Rectal smooth muscle tissue (tissue), 1 donor: ENCODE measurements at regions not wholly inside any gene's neighbourhood (a gene's known extent, or its start where the extent isn't known, plus 50 kb on each side); places are given as distances from the start of the nearest gene placed in this dataset.

Experiments used
- H3K27ac ChIP-seq: one replicate; pipeline ENCODE4 v1.7.0; 2013; ENCODE audit warnings: low read depth, low read length, inconsistent platforms
- H3K27me3 ChIP-seq: one replicate; pipeline ENCODE4 v1.7.0; 2013; ENCODE audit warnings: low read length; ENCODE audit not compliant: control insufficient read depth, insufficient read depth
- H3K36me3 ChIP-seq: one replicate; pipeline ENCODE4 v1.7.0; 2013; ENCODE audit warnings: low read length; ENCODE audit not compliant: control insufficient read depth, insufficient read depth
- H3K4me1 ChIP-seq: one replicate; pipeline ENCODE4 v1.7.0; 2013; ENCODE audit warnings: low read length; ENCODE audit not compliant: control insufficient read depth, insufficient read depth
- H3K4me3 ChIP-seq: one replicate; pipeline ENCODE4 v1.7.0; 2013; ENCODE audit warnings: low read length
- H3K9ac ChIP-seq: one replicate; pipeline ENCODE4 v1.7.0; 2013; ENCODE audit warnings: low read length

DNA sequence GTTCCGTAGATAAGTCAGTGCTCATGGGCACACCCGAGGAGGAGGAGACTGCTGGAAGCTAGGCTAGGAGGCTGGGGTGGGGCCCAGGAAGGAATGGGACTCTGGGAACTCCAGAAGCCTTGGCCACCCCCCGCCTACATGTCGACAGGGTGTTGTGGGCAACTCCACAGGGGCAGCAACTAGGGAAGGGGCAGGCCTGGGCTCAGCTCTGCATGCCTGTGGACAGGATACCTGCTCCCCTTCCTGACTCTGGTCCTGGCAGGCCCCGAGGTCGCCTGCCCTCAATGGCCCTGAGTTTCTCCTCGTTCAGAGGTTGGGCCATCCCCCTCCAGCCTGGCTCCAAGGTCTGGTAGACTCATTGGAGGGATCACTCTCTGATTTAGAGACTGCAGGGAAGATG lies 138.9 kb upstream of the LINGO1 start:
- H3K9ac ChIP-seq, result no peak overlapping the region
- peaks cover 7% of the 10 kb centered on the region for H3K27me3 ChIP-seq
- H3K36me3 ChIP-seq, result no peaks in the 10 kb centered on the region
- no peaks in the 10 kb centered on the region for H3K4me1 ChIP-seq
- no peak overlapping the region for H3K4me3 ChIP-seq
- H3K27ac ChIP-seq, result no peak overlapping the region

DNA sequence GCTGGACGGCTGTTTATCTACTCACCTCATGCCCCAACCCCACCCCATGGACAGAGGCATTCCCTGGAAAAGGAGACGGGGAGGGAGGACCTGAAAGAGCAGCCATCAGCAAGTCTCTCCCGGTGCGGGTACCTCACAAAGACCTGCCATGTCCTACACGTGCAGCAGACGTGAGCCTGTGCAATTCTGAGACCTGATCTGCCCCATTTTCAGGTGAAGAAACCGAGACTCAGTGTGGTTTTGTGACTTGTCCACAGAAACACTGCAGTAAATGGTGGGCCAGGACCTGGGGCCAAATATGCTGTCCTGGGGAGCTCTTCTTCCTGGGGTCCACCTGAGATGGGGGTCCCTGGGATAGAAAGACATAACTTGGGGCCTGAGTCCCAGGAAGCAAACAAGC lies 137.0 kb upstream of the LINGO1 start:
- no peak overlapping the region for H3K9ac ChIP-seq
- H3K4me1 ChIP-seq, result no peaks in the 10 kb centered on the region
- no peak overlapping the region for H3K27ac ChIP-seq
- peaks cover 7% of the 10 kb centered on the region for H3K27me3 ChIP-seq
- no peak overlapping the region for H3K4me3 ChIP-seq
- H3K36me3 ChIP-seq, result no peaks in the 10 kb centered on the region

DNA sequence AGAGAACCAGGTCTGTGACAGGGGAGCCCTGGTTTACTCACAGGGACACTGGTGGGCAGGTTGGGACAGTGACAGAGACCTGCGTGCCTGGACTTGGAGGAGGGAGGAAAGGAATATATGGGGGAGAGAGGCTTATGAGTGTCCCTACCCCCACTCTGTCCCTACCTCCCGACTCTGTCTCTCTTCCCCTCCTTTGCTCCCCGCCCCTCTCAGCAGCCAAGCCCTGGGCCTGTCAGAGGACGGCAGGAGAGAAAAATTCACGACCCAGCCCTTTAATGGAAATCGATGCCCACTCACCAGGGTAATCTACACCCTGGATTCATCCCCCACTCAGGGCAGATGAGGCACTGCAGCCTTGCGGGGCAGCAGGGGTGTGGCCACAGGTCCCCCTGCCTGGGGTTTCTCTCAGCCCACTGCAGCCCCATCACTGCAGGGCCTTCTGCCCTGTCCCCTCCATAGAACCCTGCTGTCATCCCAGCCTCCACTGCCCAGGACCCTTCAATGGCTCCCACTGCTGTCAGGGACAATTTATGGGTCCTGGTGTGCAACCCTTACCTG lies 135.9 kb upstream of the LINGO1 start:
- Histone ChIP-seq H3K27me3 (peaks cover 7% of the 10 kb centered on the region), H3K9ac (no peak overlapping the region), H3K27ac (no peak overlapping the region)

GRCh38 chr15:77768107-77768506 lies 135.4 kb upstream of the LINGO1 start:
- Histone ChIP-seq H3K4me3 (no peak overlapping the region), H3K4me1 (no peaks in the 10 kb centered on the region), H3K9ac (no peak overlapping the region), H3K27me3 (peaks cover 7% of the 10 kb centered on the region), H3K36me3 (no peaks in the 10 kb centered on the region), H3K27ac (no peak overlapping the region)

More for the DNA sequence above, 135.9 kb upstream of the LINGO1 start:
- Histone ChIP-seq H3K4me1 (no peaks in the 10 kb centered on the region), H3K4me3 (no peak overlapping the region), H3K36me3 (no peaks in the 10 kb centered on the region)

GRCh38 chr15:77764095-77764494 lies 131.4 kb upstream of the LINGO1 start:
- Histone ChIP-seq H3K4me1 (no peaks in the 10 kb centered on the region), H3K27me3 (peaks cover 3% of the 10 kb centered on the region)

DNA sequence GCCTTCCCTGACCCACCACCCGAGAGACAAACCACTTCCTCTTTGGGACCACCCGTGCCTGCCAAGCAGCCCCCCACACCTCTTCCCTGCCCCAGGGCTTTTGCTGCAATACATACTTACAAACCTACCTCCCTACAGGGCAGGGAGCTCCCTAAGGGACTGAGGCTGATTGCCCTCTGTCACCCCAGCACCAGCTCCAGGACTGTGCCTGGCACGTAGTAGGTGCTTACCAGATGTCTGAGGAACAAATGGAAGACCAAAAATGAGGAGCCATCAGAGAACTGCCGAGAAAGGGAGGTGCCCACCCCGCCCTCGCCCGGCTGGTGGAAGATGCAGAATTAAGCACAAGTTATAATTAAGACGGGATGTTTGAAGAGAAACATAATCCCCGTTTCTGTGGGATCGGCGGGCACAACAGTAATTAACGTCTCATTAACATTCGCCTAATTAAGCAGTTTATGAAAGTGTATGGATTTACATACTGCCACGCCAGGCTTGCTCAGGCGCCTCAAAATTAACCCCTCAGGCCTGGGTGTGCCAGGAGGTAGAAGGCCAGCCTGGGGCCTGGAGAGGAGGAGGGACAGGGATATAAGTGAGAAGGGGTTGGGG lies 130.1 kb upstream of the LINGO1 start:
- Histone ChIP-seq H3K9ac (no peak overlapping the region), H3K27me3 (no peaks in the 10 kb centered on the region), H3K4me3 (no peak overlapping the region), H3K36me3 (no peaks in the 10 kb centered on the region), H3K27ac (no peak overlapping the region), H3K4me1 (no peaks in the 10 kb centered on the region)

More at GRCh38 chr15:77764095-77764494, 131.4 kb upstream of the LINGO1 start:
- Histone ChIP-seq H3K4me3 (no peak overlapping the region), H3K36me3 (no peaks in the 10 kb centered on the region), H3K9ac (no peak overlapping the region), H3K27ac (no peak overlapping the region)

- no peaks in the 10 kb centered on the region for H3K27me3 ChIP-seq
Measured at GRCh38 chr15:77759896-77760592, 127.3 kb upstream of the LINGO1 start.

DNA sequence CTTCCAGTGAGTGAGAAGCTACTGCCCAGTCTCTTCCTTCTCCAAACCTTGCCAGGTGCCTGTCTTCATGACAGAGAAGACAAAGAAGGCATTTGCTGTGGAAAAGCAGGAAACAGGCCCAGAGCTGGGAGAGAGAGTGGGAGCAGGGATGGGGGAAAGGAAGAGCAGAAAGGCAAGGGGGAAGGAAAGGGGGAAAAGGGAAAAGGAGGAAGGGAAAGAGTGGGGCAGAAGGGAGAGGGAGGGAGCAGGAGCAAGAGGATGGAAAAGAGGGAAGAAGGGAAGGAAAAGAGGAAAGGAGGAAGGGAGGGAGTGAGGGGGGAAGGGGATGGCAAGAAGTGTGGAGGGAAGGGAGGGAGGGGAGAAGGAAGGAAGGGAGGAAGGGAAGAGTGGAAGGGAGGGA lies 121.2 kb upstream of the LINGO1 start:
- no peak overlapping the region for H3K9ac ChIP-seq
- H3K27me3 ChIP-seq, result no peaks in the 10 kb centered on the region
- H3K27ac ChIP-seq, result no peak overlapping the region
- H3K4me1 ChIP-seq, result no peaks in the 10 kb centered on the region
- H3K4me3 ChIP-seq, result no peak overlapping the region
- no peaks in the 10 kb centered on the region for H3K36me3 ChIP-seq

More at GRCh38 chr15:77759896-77760592, 127.3 kb upstream of the LINGO1 start:
- H3K36me3 ChIP-seq, result no peaks in the 10 kb centered on the region
- H3K27ac ChIP-seq, result no peak overlapping the region
- no peaks in the 10 kb centered on the region for H3K4me1 ChIP-seq
- H3K4me3 ChIP-seq, result no peak overlapping the region
- no peak overlapping the region for H3K9ac ChIP-seq

DNA sequence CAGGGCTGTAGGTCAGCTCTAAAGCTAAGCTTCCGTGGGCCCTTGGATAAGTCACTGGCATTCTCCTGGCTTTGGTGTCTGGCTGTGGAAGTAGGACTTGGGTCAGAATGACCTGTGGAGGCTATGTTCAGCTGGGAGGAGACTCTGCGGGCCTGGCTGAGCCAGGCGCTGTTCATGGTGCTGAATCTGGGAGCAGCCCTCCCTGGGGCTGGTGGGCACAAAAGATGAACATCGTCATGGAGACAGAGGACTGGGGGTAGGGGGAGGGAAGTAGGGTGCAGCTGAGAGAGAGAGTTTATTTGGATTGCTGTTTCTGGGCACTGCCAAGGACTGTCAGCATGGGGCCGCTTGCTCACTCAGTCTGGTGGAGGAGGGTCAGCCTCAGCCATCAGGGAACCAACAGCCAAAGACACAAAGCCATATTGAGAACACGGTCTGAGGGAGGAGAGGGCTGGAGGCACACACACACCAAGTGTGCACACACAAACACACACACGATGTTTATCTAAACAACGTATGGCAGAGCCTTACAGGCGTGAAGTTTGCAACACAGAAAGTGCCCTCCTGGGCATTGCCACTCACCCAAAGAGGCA lies 120.7 kb upstream of the LINGO1 start:
- Histone ChIP-seq H3K9ac (no peak overlapping the region), H3K36me3 (no peaks in the 10 kb centered on the region), H3K4me3 (no peak overlapping the region), H3K4me1 (no peaks in the 10 kb centered on the region), H3K27ac (no peak overlapping the region), H3K27me3 (no peaks in the 10 kb centered on the region)

- no peak overlapping the region for H3K4me3 ChIP-seq
- no peak overlapping the region for H3K27ac ChIP-seq
Measured at GRCh38 chr15:77749998-77750540, 117.4 kb upstream of the LINGO1 start.

DNA sequence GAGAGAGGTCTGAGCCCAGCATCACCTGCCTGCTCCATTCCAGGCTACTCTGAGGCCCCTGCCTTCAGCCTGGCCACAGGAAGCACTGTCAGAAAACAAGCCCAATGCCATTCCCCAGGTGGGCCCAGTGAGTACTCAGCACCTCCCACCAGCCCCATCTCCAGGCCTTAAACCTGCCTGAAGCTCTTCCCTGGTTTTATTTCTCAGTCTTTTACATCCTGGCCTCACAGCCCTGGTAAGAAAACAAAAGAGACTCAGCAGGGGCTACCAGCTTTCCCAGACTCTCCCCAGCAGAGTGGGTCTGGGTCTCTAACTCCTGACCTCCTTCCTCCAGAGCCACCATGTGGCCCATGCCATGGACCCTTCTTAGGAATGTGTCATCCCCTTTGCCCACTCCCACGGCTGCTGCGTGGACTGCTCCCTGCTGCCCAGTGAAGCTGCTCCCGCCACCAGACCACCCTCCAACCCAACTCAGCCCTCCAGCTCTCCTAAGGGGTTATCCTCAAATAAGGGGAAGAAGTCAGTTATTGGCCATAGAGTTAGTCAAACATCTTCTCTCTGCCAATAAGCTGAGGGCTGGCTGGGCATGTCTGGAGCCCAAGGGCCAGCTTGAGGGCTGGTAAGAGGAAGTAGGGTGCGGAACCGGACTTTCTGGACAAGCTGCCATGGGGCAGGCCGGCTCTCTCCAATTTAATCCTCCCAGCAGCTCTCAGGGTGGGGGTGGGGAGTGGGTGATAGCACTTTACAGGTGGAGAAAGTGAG lies 116.7 kb upstream of the LINGO1 start:
- no peaks in the 10 kb centered on the region for H3K27me3 ChIP-seq

More at GRCh38 chr15:77749998-77750540, 117.4 kb upstream of the LINGO1 start:
- no peaks in the 10 kb centered on the region for H3K36me3 ChIP-seq
- H3K9ac ChIP-seq, result no peak overlapping the region
- H3K4me1 ChIP-seq, result no peaks in the 10 kb centered on the region
- H3K27me3 ChIP-seq, result no peaks in the 10 kb centered on the region

More for the DNA sequence above, 116.7 kb upstream of the LINGO1 start:
- Histone ChIP-seq H3K9ac (no peak overlapping the region), H3K27ac (no peak overlapping the region), H3K4me1 (no peaks in the 10 kb centered on the region), H3K4me3 (no peak overlapping the region), H3K36me3 (no peaks in the 10 kb centered on the region)
